ENCODE measurements at regions not wholly inside any gene's neighbourhood (a gene's known extent, or its start where the extent isn't known, plus 50 kb on each side); places are given as distances from the start of the nearest gene placed in this dataset.

- no peak for DNase-seq
These were observed 66.5 kb downstream of the RNF6 start for GRCh38 chr13:26155568-26155967.

- DNase-seq: no peak
These were observed 82.0 kb upstream of the SHISA2 start for GRCh38 chr13:26133851-26134250.

- no peak for DNase-seq
These were observed 81.5 kb upstream of the SHISA2 start for GRCh38 chr13:26133286-26133685.

GRCh38 chr13:26132756-26133155, 80.9 kb upstream of the SHISA2 start:
- no peak for DNase-seq

GRCh38 chr13:26128676-26129075, 76.9 kb upstream of the SHISA2 start:
- no peak for DNase-seq

GRCh38 chr13:26117620-26118019, 65.8 kb upstream of the SHISA2 start:
- DNase-seq: no peak

- peak; percentile 1 for DNase-seq
These were observed 61.0 kb upstream of the SHISA2 start for GRCh38 chr13:26112843-26113242.

- DNase-seq: no peak
These were observed 60.0 kb upstream of the SHISA2 start for GRCh38 chr13:26111797-26112196.

Data from NCI-H2227 treated with DMSO at 0.1 percent for 48 hours (cell line).